T-helper 1 cell treated with Interleukin-12 subunit alpha and Interleukin-12 subunit beta and Interleukin-4 antibody, amounts not matched to agents 30 ng/mL and 1 ng/mL, for 36 hours (primary cell): ENCODE measurements at regions not wholly inside any gene's neighbourhood (a gene's known extent, or its start where the extent isn't known, plus 50 kb on each side); places are given as distances from the start of the nearest gene placed in this dataset.
"Not testable (repeated sequence)": the region's sequence is repeated elsewhere in the genome, so short reads cannot be mapped to it uniquely, and the experiment has no call there.

ENCODE experiments used
- intact Hi-C: fragments of 100-400 bp; cut with micrococcal nuclease; formaldehyde crosslinking; loops from one replicate; pipeline ENCODE4 v1.15.1; 2024

- intact Hi-C loops: no loop called here
Measured at GRCh38 chr14:97762386-97762785, 965.2 kb downstream of the VRK1 start.

GRCh38 chr14:97771340-97772045 is 974.3 kb downstream of the VRK1 start:
- intact Hi-C loops: no loop called here

- intact Hi-C loops: no loop called here
Measured at GRCh38 chr14:97773598-97773997, 976.4 kb downstream of the VRK1 start.

- intact Hi-C loops: loop anchor here (5.0 kb wide), 1 partner anchor 600 kb away; no protein-coding TSS in a partner anchor
Measured at GRCh38 chr14:97776890-97777558, 979.8 kb downstream of the VRK1 start.

GRCh38 chr14:97777622-97778355 is 980.6 kb downstream of the VRK1 start:
- intact Hi-C loops: loop anchor here (5.0 kb wide), 1 partner anchor 600 kb away; no protein-coding TSS in a partner anchor

- intact Hi-C loops: loop anchor here (5.0 kb wide), 1 partner anchor 602 kb away; no protein-coding TSS in a partner anchor
Measured at GRCh38 chr14:97779140-97779539, 982.0 kb downstream of the VRK1 start.

- intact Hi-C loops: no loop called here
Measured at GRCh38 chr14:97780804-97781203, 983.6 kb downstream of the VRK1 start.

- intact Hi-C loops: no loop called here
Measured at GRCh38 chr14:97781961-97782360, 984.8 kb downstream of the VRK1 start.

GRCh38 chr14:97782871-97783414 is 985.8 kb downstream of the VRK1 start:
- intact Hi-C loops: no loop called here

- intact Hi-C loops: loop anchor here (5.0 kb wide), 5 partner anchors 63 to 1482 kb away; no protein-coding TSS in a partner anchor
Measured at GRCh38 chr14:97785495-97785894, 988.3 kb downstream of the VRK1 start.

- intact Hi-C loops: loop anchor here (5.0 kb wide), 5 partner anchors 66 to 1479 kb away; no protein-coding TSS in a partner anchor
Measured at GRCh38 chr14:97788364-97788763, 991.2 kb downstream of the VRK1 start.

- intact Hi-C loops: loop anchor here (5.0 kb wide), 5 partner anchors 67 to 1478 kb away; no protein-coding TSS in a partner anchor
Measured at GRCh38 chr14:97788846-97789526, 991.8 kb downstream of the VRK1 start.

- intact Hi-C loops: no loop called here
Measured at GRCh38 chr14:97791072-97791471, 993.9 kb downstream of the VRK1 start.

- intact Hi-C loops: no loop called here
Measured at GRCh38 chr14:97791906-97792305, 994.7 kb downstream of the VRK1 start.

- intact Hi-C loops: no loop called here
Measured at GRCh38 chr14:97796511-97796910, 999.3 kb downstream of the VRK1 start.

GRCh38 chr14:97798176-97798575 is 1001.0 kb downstream of the VRK1 start:
- intact Hi-C loops: no loop called here

GRCh38 chr14:97802430-97803373 is 1005.5 kb downstream of the VRK1 start:
- intact Hi-C loops: no loop called here

GRCh38 chr14:97804056-97804455 is 1006.9 kb downstream of the VRK1 start:
- intact Hi-C loops: no loop called here

GRCh38 chr14:97806891-97807290 is 1009.7 kb downstream of the VRK1 start:
- intact Hi-C loops: no loop called here

- intact Hi-C loops: not testable (repeated sequence)
Measured at GRCh38 chr14:97808541-97808940, 1011.4 kb downstream of the VRK1 start.
